ENCODE measurements at regions not wholly inside any gene's neighbourhood (a gene's known extent, or its start where the extent isn't known, plus 50 kb on each side); places are given as distances from the start of the nearest gene placed in this dataset.

DNA sequence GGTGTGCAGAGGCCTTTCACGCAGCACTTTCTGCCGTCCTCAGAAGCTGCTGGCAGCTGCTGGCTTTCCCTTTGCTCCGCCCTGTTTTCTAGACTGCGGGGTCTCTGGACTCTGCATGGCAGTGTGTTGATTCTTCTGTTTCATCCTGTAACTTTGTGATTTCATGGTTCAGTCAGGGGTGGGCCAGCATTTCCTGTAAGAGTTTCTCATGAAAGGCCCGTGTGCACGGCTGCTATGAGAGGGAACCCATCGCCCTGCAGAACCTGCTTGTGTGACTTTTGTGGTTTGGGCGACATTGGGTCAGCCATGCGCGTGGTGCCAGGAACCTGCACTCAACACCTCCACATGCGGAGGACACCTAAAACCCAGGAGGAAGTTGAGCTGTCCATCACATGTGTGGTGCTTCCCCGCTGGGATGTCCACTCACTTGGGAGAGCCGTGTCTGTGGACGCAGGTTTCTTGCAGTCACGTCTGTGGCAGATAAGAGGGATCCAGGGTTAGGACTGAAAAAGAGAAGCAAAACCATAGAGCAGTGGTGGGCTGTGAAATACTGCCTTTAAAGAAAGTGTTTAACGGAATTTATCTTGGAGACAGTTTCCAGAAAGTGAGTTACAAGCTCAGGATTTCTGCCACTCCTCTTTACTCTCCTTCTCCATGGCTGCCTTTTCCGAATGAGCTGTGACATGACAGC lies 167.3 kb upstream of the ALKAL2 start (continued):
- TF ChIP-seq, protein P1, sequence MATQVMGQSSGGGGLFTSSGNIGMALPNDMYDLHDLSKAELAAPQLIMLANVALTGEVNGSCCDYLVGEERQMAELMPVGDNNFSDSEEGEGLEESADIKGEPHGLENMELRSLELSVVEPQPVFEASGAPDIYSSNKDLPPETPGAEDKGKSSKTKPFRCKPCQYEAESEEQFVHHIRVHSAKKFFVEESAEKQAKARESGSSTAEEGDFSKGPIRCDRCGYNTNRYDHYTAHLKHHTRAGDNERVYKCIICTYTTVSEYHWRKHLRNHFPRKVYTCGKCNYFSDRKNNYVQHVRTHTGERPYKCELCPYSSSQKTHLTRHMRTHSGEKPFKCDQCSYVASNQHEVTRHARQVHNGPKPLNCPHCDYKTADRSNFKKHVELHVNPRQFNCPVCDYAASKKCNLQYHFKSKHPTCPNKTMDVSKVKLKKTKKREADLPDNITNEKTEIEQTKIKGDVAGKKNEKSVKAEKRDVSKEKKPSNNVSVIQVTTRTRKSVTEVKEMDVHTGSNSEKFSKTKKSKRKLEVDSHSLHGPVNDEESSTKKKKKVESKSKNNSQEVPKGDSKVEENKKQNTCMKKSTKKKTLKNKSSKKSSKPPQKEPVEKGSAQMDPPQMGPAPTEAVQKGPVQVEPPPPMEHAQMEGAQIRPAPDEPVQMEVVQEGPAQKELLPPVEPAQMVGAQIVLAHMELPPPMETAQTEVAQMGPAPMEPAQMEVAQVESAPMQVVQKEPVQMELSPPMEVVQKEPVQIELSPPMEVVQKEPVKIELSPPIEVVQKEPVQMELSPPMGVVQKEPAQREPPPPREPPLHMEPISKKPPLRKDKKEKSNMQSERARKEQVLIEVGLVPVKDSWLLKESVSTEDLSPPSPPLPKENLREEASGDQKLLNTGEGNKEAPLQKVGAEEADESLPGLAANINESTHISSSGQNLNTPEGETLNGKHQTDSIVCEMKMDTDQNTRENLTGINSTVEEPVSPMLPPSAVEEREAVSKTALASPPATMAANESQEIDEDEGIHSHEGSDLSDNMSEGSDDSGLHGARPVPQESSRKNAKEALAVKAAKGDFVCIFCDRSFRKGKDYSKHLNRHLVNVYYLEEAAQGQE (IDR thresholded peaks at IDR 0.05; ENCODE audit: low read depth, low read length), result no peak
- TF ChIP-seq JUND (IDR thresholded peaks at IDR 0.05), result no peak

DNA sequence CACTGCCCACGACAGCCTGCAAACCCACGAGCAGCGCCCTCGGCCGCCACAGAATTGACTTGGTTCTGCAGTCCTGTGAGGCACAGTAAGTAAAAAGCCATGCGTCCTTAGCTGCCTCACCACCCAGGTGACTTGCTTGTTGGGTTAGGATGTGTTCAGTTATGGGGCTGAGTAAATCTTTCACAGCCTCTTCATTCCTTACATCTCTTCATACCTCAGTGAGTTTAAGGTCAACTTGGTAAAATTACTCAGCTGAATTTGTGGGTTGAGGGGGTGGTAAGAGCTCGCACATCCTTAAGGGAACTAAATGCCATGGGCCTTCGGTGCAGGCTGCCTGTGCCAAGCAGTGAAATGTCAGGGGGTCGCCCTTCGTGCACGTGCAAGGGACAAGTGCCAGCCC lies 165.2 kb upstream of the ALKAL2 start:
- CTCF ChIA-PET, result interaction anchor here (0.9 to 1.3 kb wide), 2 partner anchors 8 to 10 kb away, joined by 3 read pairs; no protein-coding TSS in a partner anchor
- H2AFZ ChIP-seq (ENCODE audit: low read depth), result no peak overlapping the region
- no peaks in the 10 kb centered on the region for H3K79me2 ChIP-seq (ENCODE audit: insufficient read depth)
- POLR2A ChIA-PET, result interaction anchor here (0.7 kb wide), 1 partner anchor 38 kb away, joined by 3 read pairs; no protein-coding TSS in a partner anchor
- no peaks in the 10 kb centered on the region for H3K27me3 ChIP-seq (ENCODE audit: insufficient read depth)
- no peaks in the 10 kb centered on the region for H3K36me3 ChIP-seq (replicated peaks in 1 of 2; ENCODE audit: control insufficient read depth in 1 of 2, insufficient read depth in 2 of 2, low read length in 1 of 2)
- H3K9ac ChIP-seq, result no peak overlapping the region
- H3K4me2 ChIP-seq, result no peak overlapping the region
- no peaks in the 10 kb centered on the region for H4K20me1 ChIP-seq (ENCODE audit: insufficient read depth)
- H3F3A ChIP-seq (replicated peaks; ENCODE audit: insufficient read depth), result no peaks in the 10 kb centered on the region
- no peaks in the 10 kb centered on the region for H3K9me2 ChIP-seq
- H3K9me3 ChIP-seq, result no peaks in the 10 kb centered on the region; the same call in 1 of the 2 replicates
- TF ChIP-seq TAF1 (IDR thresholded peaks at IDR 0.05; ENCODE audit: borderline replicate concordance, low read depth, low read length) (no peak), EZH2phosphoT487 (IDR thresholded peaks at IDR 0.05; ENCODE audit: borderline replicate concordance, low read depth) (no peak), FOXM1 (IDR thresholded peaks at IDR 0.05; ENCODE audit: low read depth) (no peak), FOXJ3 (CRISPR knock-in tag; IDR thresholded peaks at IDR 0.05) (no peak), MXI1 (IDR thresholded peaks at IDR 0.05; ENCODE audit: low read depth, low read length) (no peak), POLR2AphosphoS5 (IDR thresholded peaks at IDR 0.05; ENCODE audit: low read depth, low read length) (no peak), SMC3 (IDR thresholded peaks at IDR 0.05; ENCODE audit: low read depth, low read length) (no peak), YY1 (IDR thresholded peaks at IDR 0.05; ENCODE audit: low read depth) (no peak), RCOR1 (IDR thresholded peaks at IDR 0.05; ENCODE audit: low read length) (no peak), GATA2 (CRISPR knock-in tag; IDR thresholded peaks at IDR 0.05) (no peak), TCF12 (IDR thresholded peaks at IDR 0.05) (no peak)
- TF ChIP-seq, protein P2, sequence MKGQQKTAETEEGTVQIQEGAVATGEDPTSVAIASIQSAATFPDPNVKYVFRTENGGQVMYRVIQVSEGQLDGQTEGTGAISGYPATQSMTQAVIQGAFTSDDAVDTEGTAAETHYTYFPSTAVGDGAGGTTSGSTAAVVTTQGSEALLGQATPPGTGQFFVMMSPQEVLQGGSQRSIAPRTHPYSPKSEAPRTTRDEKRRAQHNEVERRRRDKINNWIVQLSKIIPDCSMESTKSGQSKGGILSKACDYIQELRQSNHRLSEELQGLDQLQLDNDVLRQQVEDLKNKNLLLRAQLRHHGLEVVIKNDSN (IDR thresholded peaks at IDR 0.05; ENCODE audit: borderline replicate concordance, low read depth), result no peak
- TF ChIP-seq, protein P3, sequence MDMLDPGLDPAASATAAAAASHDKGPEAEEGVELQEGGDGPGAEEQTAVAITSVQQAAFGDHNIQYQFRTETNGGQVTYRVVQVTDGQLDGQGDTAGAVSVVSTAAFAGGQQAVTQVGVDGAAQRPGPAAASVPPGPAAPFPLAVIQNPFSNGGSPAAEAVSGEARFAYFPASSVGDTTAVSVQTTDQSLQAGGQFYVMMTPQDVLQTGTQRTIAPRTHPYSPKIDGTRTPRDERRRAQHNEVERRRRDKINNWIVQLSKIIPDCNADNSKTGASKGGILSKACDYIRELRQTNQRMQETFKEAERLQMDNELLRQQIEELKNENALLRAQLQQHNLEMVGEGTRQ (IDR thresholded peaks at IDR 0.05; ENCODE audit: borderline replicate concordance, low read depth, low read length), result no peak
- TF ChIP-seq, protein P1 (IDR thresholded peaks at IDR 0.05; ENCODE audit: low read depth, low read length), result no peak
- peaks cover 0 to 21% of the 10 kb centered on the region in 2 experiments; a peak in 2 of 4 replicates for H3K4me1 ChIP-seq (ENCODE audit: control insufficient read depth in 1 of 2, insufficient read depth in 2 of 2, low read depth in 1 of 2, low read length in 1 of 2)
- DNase-seq, result no peak
- H3K27ac ChIP-seq (ENCODE audit: low read depth in 2 of 2, low read length in 1 of 2), result no peak overlapping the region
- WGBS (ENCODE audit: low lambda C conversion rate), result 28% methylated on average over 11 of the region's 11 CpGs
- H3K4me3 ChIP-seq (ENCODE audit: low read depth in 2 of 2, low read length in 1 of 2), result no peak overlapping the region; a peak in 1 of 4 replicates
